NB4 (cell line): ENCODE measurements at regions not wholly inside any gene's neighbourhood (a gene's known extent, or its start where the extent isn't known, plus 50 kb on each side); places are given as distances from the start of the nearest gene placed in this dataset.

ENCODE experiments used
- CTCF ChIP-seq: IDR thresholded peaks from one replicate; pipeline ENCODE4 v1.5.1; 2012; ENCODE audit warnings: low read depth, low read length
- MAX ChIP-seq: IDR thresholded peaks from 2 replicates; pipeline ENCODE4 v1.6.1; 2011; ENCODE audit warnings: low read depth, low read length
- MYC ChIP-seq: IDR thresholded peaks from 2 replicates; pipeline ENCODE4 v1.6.1; 2011; ENCODE audit warnings: low read depth, low read length
- POLR2A ChIP-seq: IDR thresholded peaks from 2 replicates; pipeline ENCODE4 v1.6.1; 2011; ENCODE audit warnings: mild to moderate bottlenecking; ENCODE audit not compliant: insufficient read length; ENCODE audit errors: extremely low read depth

- no peak for TF ChIP-seq POLR2A
- TF ChIP-seq CTCF, result no peak
- TF ChIP-seq MAX, result no peak
- TF ChIP-seq MYC, result no peak
These were observed 411.4 kb upstream of the DEPDC1 start for GRCh38 chr1:68908316-68908715.
